Keratinocyte (primary cell): ENCODE measurements at regions not wholly inside any gene's neighbourhood (a gene's known extent, or its start where the extent isn't known, plus 50 kb on each side); places are given as distances from the start of the nearest gene placed in this dataset.

ENCODE experiments used
- CTCF ChIP-seq, 3 experiments: IDR thresholded peaks in 1 of 3; conservative IDR thresholded peaks in 1 of 3; optimal IDR thresholded peaks in 1 of 3; 2 replicates in 2 of 3; 3 replicates in 1 of 3; pipeline versions ENCODE3 to v1.5.1; 2011; ENCODE audit warnings: low read length in 3 of 3, mild to moderate bottlenecking in 3 of 3, moderate library complexity in 2 of 3, control low read depth in 1 of 3, inconsistent platforms in 1 of 3; ENCODE audit not compliant: insufficient read depth in 2 of 3; ENCODE audit errors: extremely low read depth in 1 of 3
- EZH2 ChIP-seq: IDR thresholded peaks from one replicate; pipeline ENCODE4 v1.6.1; 2012; ENCODE audit warnings: inconsistent platforms, mild to moderate bottlenecking, low read length, moderate library complexity

GRCh38 chr1:98428864-98429263 is 232.7 kb upstream of the SNX7 start:
- no peak for TF ChIP-seq CTCF (optimal IDR thresholded peaks at IDR 0.05 in 1 of 3, IDR thresholded peaks at IDR 0.05 in 1 of 3, conservative IDR thresholded peaks at IDR 0.05 in 1 of 3; ENCODE audit: extremely low read depth in 1 of 3, insufficient read depth in 2 of 3, low read length in 3 of 3)
- no peak for TF ChIP-seq EZH2
